AG09309 (cell line): ENCODE measurements at regions not wholly inside any gene's neighbourhood (a gene's known extent, or its start where the extent isn't known, plus 50 kb on each side); places are given as distances from the start of the nearest gene placed in this dataset.

Experiments
- DNase-seq: peaks from one replicate; pipeline ENCODE4 v3.0.0-alpha.2; 2010; ENCODE audit warnings: low read depth
- H3K4me3 ChIP-seq: 2 replicates; pipeline ENCODE4 v1.5.1; 2011; ENCODE audit warnings: mild to moderate bottlenecking, low read depth, low read length, moderate library complexity; ENCODE audit not compliant: control insufficient read depth
- CTCF ChIP-seq: IDR thresholded peaks from 2 replicates; pipeline ENCODE4 v1.5.1; 2011; ENCODE audit warnings: mild to moderate bottlenecking, low read depth, low read length, inconsistent platforms; ENCODE audit not compliant: insufficient read depth, control insufficient read depth; ENCODE audit errors: missing control alignments

- H3K4me3 ChIP-seq, result no peak overlapping the region
- no peak for DNase-seq
- TF ChIP-seq CTCF, result no peak
Measured at GRCh38 chr13:64871742-64872141, 2358.4 kb downstream of the PCDH9 start.

GRCh38 chr13:64869539-64869938 is 2360.6 kb downstream of the PCDH9 start:
- TF ChIP-seq CTCF, result no peak
- no peak for DNase-seq
- H3K4me3 ChIP-seq, result no peak overlapping the region

DNA sequence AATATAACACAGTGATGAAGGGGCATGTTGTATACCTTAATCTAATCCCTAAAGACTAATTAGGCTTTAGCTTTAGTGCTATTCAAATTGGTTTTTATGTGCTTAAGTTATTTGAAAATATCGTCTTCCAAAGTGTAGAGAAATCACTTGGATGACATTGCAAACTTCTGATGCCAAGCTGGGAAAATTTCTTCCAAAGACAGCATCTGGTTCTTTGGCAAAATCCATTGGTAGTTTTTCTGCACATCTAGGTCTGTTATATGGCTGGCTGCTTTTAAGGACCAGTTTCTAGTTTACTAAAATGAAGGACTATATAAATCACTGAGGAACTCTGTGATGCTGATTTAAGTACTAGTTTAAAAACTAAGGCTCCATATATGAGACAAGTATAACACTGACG is 2362.3 kb downstream of the PCDH9 start:
- no peak for TF ChIP-seq CTCF
- DNase-seq, result no peak

GRCh38 chr13:64866331-64866730 is 2363.8 kb downstream of the PCDH9 start:
- DNase-seq, result no peak
- H3K4me3 ChIP-seq, result no peak overlapping the region
- TF ChIP-seq CTCF, result no peak

More for the DNA sequence above, 2362.3 kb downstream of the PCDH9 start:
- no peak overlapping the region for H3K4me3 ChIP-seq

- TF ChIP-seq CTCF, result no peak
- DNase-seq, result no peak
- H3K4me3 ChIP-seq, result no peak overlapping the region
Measured at GRCh38 chr13:64855506-64855905, 2374.6 kb downstream of the PCDH9 start.

DNA sequence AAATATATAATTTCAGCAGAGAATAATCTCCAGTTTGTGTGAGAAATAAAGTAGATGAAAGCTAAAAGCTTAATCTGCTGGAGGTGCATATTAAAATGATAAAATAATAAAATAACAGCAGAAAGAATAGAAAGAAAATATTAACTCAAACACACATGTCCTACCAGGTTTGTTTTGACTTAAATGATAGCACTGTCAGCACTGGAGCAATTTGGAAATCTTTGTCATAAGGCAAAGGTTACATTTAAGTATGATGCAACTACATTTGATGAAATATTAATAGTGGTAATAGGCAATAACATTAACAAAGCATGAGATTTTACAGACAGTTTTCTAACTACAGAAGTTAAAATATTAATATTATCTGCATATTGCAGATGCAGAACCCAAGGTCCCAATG is 2380.1 kb downstream of the PCDH9 start:
- no peak for TF ChIP-seq CTCF
- H3K4me3 ChIP-seq, result no peak overlapping the region
- no peak for DNase-seq

GRCh38 chr13:64849196-64849595 is 2380.9 kb downstream of the PCDH9 start:
- no peak for DNase-seq
- TF ChIP-seq CTCF, result no peak

More at GRCh38 chr13:64849196-64849595, 2380.9 kb downstream of the PCDH9 start:
- H3K4me3 ChIP-seq, result no peak overlapping the region
